ENCODE measurements at regions not wholly inside any gene's neighbourhood (a gene's known extent, or its start where the extent isn't known, plus 50 kb on each side); places are given as distances from the start of the nearest gene placed in this dataset.

- Histone ChIP-seq H3K9me3 (no peaks in the 10 kb centered on the region), H3K4me1 (peaks cover 3% of the 10 kb centered on the region), H3K27ac (no peak overlapping the region), H3K36me3 (no peaks in the 10 kb centered on the region), H3K4me3 (no peak overlapping the region), H3K27me3 (ENCODE audit: low read depth) (no peaks in the 10 kb centered on the region)
- intact Hi-C loops (cut with DNase I), result no loop called here
- ATAC-seq, result no peak
- no peak for DNase-seq
- no peak for TF ChIP-seq CTCF (IDR thresholded peaks at IDR 0.05)
Measured at GRCh38 chr15:47400603-47401002, 316.7 kb upstream of the SEMA6D start.

- Histone ChIP-seq H3K4me1 (peaks cover 3% of the 10 kb centered on the region), H3K36me3 (no peaks in the 10 kb centered on the region), H3K27me3 (ENCODE audit: low read depth) (no peaks in the 10 kb centered on the region), H3K9me3 (no peaks in the 10 kb centered on the region), H3K4me3 (no peak overlapping the region), H3K27ac (no peak overlapping the region)
- no peak for TF ChIP-seq CTCF (IDR thresholded peaks at IDR 0.05)
- intact Hi-C loops (cut with DNase I), result no loop called here
- peak; percentile 45 to 57 for ATAC-seq
- no peak for DNase-seq
Measured at GRCh38 chr15:47401427-47401826, 315.9 kb upstream of the SEMA6D start.

- no peaks in the 10 kb centered on the region for H3K27me3 ChIP-seq (ENCODE audit: low read depth)
- no peak overlapping the region for H3K4me3 ChIP-seq
- ATAC-seq (no peak), DNase-seq (no peak)
- no peaks in the 10 kb centered on the region for H3K9me3 ChIP-seq
- peaks cover 3% of the 10 kb centered on the region for H3K4me1 ChIP-seq
- no peaks in the 10 kb centered on the region for H3K36me3 ChIP-seq
- H3K27ac ChIP-seq, result no peak overlapping the region
- intact Hi-C loops (cut with DNase I), result no loop called here
- no peak for TF ChIP-seq CTCF (IDR thresholded peaks at IDR 0.05)
Measured at GRCh38 chr15:47402829-47403228, 314.5 kb upstream of the SEMA6D start.

GRCh38 chr15:47404877-47405276, 312.4 kb upstream of the SEMA6D start:
- ATAC-seq (no peak), DNase-seq (no peak)
- Histone ChIP-seq H3K36me3 (no peaks in the 10 kb centered on the region), H3K4me3 (no peak overlapping the region), H3K9me3 (no peaks in the 10 kb centered on the region), H3K27me3 (ENCODE audit: low read depth) (no peaks in the 10 kb centered on the region), H3K27ac (no peak overlapping the region), H3K4me1 (no peaks in the 10 kb centered on the region)
- intact Hi-C loops (cut with DNase I), result no loop called here
- TF ChIP-seq CTCF (IDR thresholded peaks at IDR 0.05), result no peak

- no peak for ATAC-seq
- H3K27me3 ChIP-seq (ENCODE audit: low read depth), result no peaks in the 10 kb centered on the region
- H3K27ac ChIP-seq, result no peak overlapping the region
- no peaks in the 10 kb centered on the region for H3K36me3 ChIP-seq
- no peaks in the 10 kb centered on the region for H3K4me1 ChIP-seq
- no peaks in the 10 kb centered on the region for H3K9me3 ChIP-seq
- H3K4me3 ChIP-seq, result no peak overlapping the region
- intact Hi-C loops (cut with DNase I), result no loop called here
- DNase-seq, result no peak
- TF ChIP-seq CTCF (IDR thresholded peaks at IDR 0.05), result no peak
Measured at GRCh38 chr15:47405365-47406162, 311.7 kb upstream of the SEMA6D start.

Data from lower lobe of right lung (tissue), 2 donors.